GM12878 (cell line): ENCODE measurements at regions not wholly inside any gene's neighbourhood (a gene's known extent, or its start where the extent isn't known, plus 50 kb on each side); places are given as distances from the start of the nearest gene placed in this dataset.

ENCODE experiments used
- ATAC-seq: fragments of 200-7000 bp; cut with Tn5 transposase; 3 replicates; pipeline ENCODE4 v1.9.1; 2020; ENCODE audit warnings: mild to moderate bottlenecking, moderate library complexity
- BruUV-seq: library from RNA; stranded (reverse); fragments of 400-500 nt; replicated peaks from 2 replicates; lab custom pipeline; 2021; lab: Mats Ljungman, UMichigan
- CTCF ChIA-PET: fragments of 300-600 bp; sonication (Branson Sonifier 250); formaldehyde crosslinking; extraction: SDS; loops from one replicate; lab custom pipeline; 2021; ENCODE audit warnings: inconsistent platforms; lab: Yijun Ruan, JAX
- POLR2A ChIA-PET: fragments of 350-600 bp; formaldehyde crosslinking; extraction: SDS; loops from one replicate; lab custom pipeline; 2021; ENCODE audit warnings: inconsistent platforms; lab: Charles Lee
- RAD21 ChIA-PET: fragments of 300-600 bp; sonication (Branson Sonifier 250); formaldehyde crosslinking; loops from one replicate; lab custom pipeline; 2023; ENCODE audit warnings: antibody characterized with exemption; ENCODE audit not compliant: unreplicated experiment; lab: Charles Lee
- SMC1A ChIA-PET: fragments of 300-600 bp; sonication (Branson Sonifier 250); formaldehyde crosslinking; loops from one replicate; lab custom pipeline; 2023; ENCODE audit not compliant: unreplicated experiment, uncharacterized antibody; lab: Charles Lee
- DNase-seq: peaks from one replicate; pipeline ENCODE4 v3.0.0-alpha.2; 2011; ENCODE audit warnings: low read depth, low spot score
- FAIRE-seq: peaks from 3 replicates; lab custom pipeline; 2011; peaks lifted over from hg19 to GRCh38; lab: Jason Lieb, UNC
- H2AFZ ChIP-seq: 2 replicates; pipeline ENCODE4 v1.6.0; 2011; ENCODE audit warnings: low read depth, low read length, control low read depth; ENCODE audit not compliant: control insufficient read depth
- H3K27ac ChIP-seq: 2 replicates; pipeline ENCODE4 v1.5.1; 2011; ENCODE audit warnings: control low read depth; ENCODE audit not compliant: control insufficient read depth, insufficient read depth
- H3K27me3 ChIP-seq, 2 experiments: replicated peaks in 1 of 2; 2 replicates each; pipeline versions ENCODE4 v1.6.0 to v1.6.1; 2011; ENCODE audit warnings: low read length in 1 of 2; ENCODE audit not compliant: control insufficient read depth in 2 of 2, insufficient read depth in 2 of 2
- H3K36me3 ChIP-seq, 2 experiments: 2 replicates each; pipeline ENCODE4 v1.5.1; 2011; ENCODE audit warnings: low read length in 1 of 2; ENCODE audit not compliant: control insufficient read depth in 2 of 2, insufficient read depth in 2 of 2
- H3K4me1 ChIP-seq: 2 replicates; pipeline ENCODE4 v1.6.1; 2011; ENCODE audit warnings: mild to moderate bottlenecking, low read length, moderate library complexity, mixed read lengths; ENCODE audit not compliant: control insufficient read depth, insufficient read depth
- H3K4me2 ChIP-seq: 2 replicates; pipeline ENCODE4 v1.6.0; 2011; ENCODE audit warnings: control low read depth; ENCODE audit not compliant: control insufficient read depth, insufficient read depth
- H3K4me3 ChIP-seq: fragments of 200-600 bp; sonication (generic); 2 replicates; pipeline ENCODE4 v1.5.1; 2016
- H3K79me2 ChIP-seq: 2 replicates; pipeline ENCODE4 v1.6.0; 2011; ENCODE audit warnings: low read length; ENCODE audit not compliant: control insufficient read depth, insufficient read depth
- H3K9ac ChIP-seq: 2 replicates; pipeline ENCODE4 v1.8.0; 2011; ENCODE audit warnings: low read length, control low read depth, mixed read lengths; ENCODE audit not compliant: control insufficient read depth, insufficient read depth
- H3K9me3 ChIP-seq: replicated peaks from 3 replicates; pipeline ENCODE4 v1.5.1; 2011; ENCODE audit warnings: mild to moderate bottlenecking, low read length; ENCODE audit not compliant: control insufficient read depth, insufficient read depth
- H4K20me1 ChIP-seq: 2 replicates; pipeline ENCODE4 v1.6.0; 2011; ENCODE audit not compliant: control insufficient read depth, insufficient read depth
- BCL11A ChIP-seq: IDR thresholded peaks from 2 replicates; pipeline ENCODE4 v1.6.1; 2011; ENCODE audit warnings: low read depth, low read length
- CHD4 ChIP-seq: fragments of 200-600 bp; sonication (generic); IDR thresholded peaks from 2 replicates; pipeline ENCODE4 v1.6.1; 2016; ENCODE audit warnings: mild to moderate bottlenecking
- EGR1 ChIP-seq, 2 experiments: IDR thresholded peaks; 1 replicate in 1 of 2; 2 replicates in 1 of 2; pipeline ENCODE4 v1.6.1; 2011 to 2012; ENCODE audit warnings: low read depth in 2 of 2, low read length in 2 of 2, borderline replicate concordance in 1 of 2, mild to moderate bottlenecking in 1 of 2, moderate library complexity in 1 of 2
- FOXK2 ChIP-seq: fragments of 450-650 bp; IDR thresholded peaks from 2 replicates; pipeline ENCODE4 v1.6.1; 2017; ENCODE audit warnings: mild to moderate bottlenecking, moderate library complexity
- HDAC2 ChIP-seq: fragments of 200-600 bp; sonication (generic); IDR thresholded peaks from 2 replicates; pipeline ENCODE4 v1.6.1; 2017
- NFXL1 ChIP-seq: fragments of 450-650 bp; IDR thresholded peaks from 2 replicates; pipeline ENCODE4 v1.6.1; 2017; ENCODE audit warnings: antibody characterized with exemption, mild to moderate bottlenecking, borderline replicate concordance
- NR2F1 ChIP-seq: fragments of 450-650 bp; conservative IDR thresholded peaks from 2 replicates; pipeline ENCODE4 v1.6.1; 2017; ENCODE audit warnings: mild to moderate bottlenecking
- NRF1 ChIP-seq: conservative IDR thresholded peaks from 2 replicates; pipeline ENCODE4 v1.6.1; 2011; ENCODE audit warnings: mild to moderate bottlenecking, low read depth, low read length, improper control_type of control experiment
- POU2F2 ChIP-seq: IDR thresholded peaks from 3 replicates; pipeline ENCODE4 v1.6.1; 2011; ENCODE audit warnings: low read depth, mild to moderate bottlenecking, low read length, borderline replicate concordance
- TAF1 ChIP-seq: IDR thresholded peaks from 2 replicates; pipeline ENCODE4 v1.6.1; 2011; ENCODE audit warnings: mild to moderate bottlenecking, low read depth, low read length, borderline replicate concordance
- WGBS: methylation state at CpG from one replicate; pipeline ENCODE4 v1.1.6; 2016; ENCODE audit warnings: low lambda C conversion rate; ENCODE audit not compliant: insufficient replicate concordance, insufficient coverage; ENCODE audit errors: missing lambda C conversion rate; 5-methylcytosine and 5-hydroxymethylcytosine counted together
- in situ Hi-C: fragments of 300-500 bp; cut with MboI; formaldehyde crosslinking; loops from 9 replicates; pipeline ENCODE4 v1.14.3; 2018; ENCODE audit warnings: mixed read lengths
- intact Hi-C: fragments of 100-400 bp; cut with micrococcal nuclease; formaldehyde crosslinking; loops from one replicate; pipeline ENCODE4 v1.14.2; 2022; ENCODE audit not compliant: unreplicated experiment
- TF ChIP-seq, protein P1 (sequence below): fragments of 450-650 bp; IDR thresholded peaks from 2 replicates; pipeline ENCODE4 v1.6.1; 2017; ENCODE audit warnings: low read depth, mild to moderate bottlenecking, moderate library complexity

GRCh38 chr2:177080746-177081284 lies 131.8 kb upstream of the HNRNPA3 start (continued):
- no peak for TF ChIP-seq FOXK2
- TF ChIP-seq, protein P1, sequence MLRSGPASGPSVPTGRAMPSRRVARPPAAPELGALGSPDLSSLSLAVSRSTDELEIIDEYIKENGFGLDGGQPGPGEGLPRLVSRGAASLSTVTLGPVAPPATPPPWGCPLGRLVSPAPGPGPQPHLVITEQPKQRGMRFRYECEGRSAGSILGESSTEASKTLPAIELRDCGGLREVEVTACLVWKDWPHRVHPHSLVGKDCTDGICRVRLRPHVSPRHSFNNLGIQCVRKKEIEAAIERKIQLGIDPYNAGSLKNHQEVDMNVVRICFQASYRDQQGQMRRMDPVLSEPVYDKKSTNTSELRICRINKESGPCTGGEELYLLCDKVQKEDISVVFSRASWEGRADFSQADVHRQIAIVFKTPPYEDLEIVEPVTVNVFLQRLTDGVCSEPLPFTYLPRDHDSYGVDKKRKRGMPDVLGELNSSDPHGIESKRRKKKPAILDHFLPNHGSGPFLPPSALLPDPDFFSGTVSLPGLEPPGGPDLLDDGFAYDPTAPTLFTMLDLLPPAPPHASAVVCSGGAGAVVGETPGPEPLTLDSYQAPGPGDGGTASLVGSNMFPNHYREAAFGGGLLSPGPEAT, result no peak

DNA sequence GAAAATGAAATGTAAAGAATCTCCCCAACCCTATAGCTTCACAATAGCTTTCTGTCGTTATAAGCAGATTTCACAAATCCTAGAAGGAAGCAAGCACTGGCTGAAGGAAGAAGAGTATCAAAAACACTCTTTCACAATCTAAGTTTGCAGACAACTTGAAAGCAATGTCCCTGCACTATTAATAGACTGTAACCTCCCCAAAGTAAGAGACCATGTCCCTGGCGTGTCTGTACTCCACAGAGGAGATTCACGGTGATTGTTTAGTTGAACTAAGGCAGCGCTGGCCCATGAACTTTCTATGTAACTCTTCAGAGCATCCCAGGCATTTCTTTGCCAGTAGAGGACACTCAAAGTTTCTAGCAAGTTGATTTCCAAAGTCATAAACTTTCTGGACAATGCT lies 128.0 kb upstream of the HNRNPA3 start:
- intact Hi-C loops, result no loop called here
- ChIA-PET RAD21 (no interaction called here), CTCF (no interaction called here), SMC1A (no interaction called here), POLR2A (no interaction called here)
- no peak overlapping the region for H3K27ac ChIP-seq
- DNase-seq, result no peak
- no peaks in the 10 kb centered on the region for H3K79me2 ChIP-seq
- no peak overlapping the region for H3K9ac ChIP-seq
- H2AFZ ChIP-seq, result no peak overlapping the region
- no TSS peak for BruUV-seq
- H3K4me3 ChIP-seq, result no peak overlapping the region
- H3K27me3 ChIP-seq, result no peaks in the 10 kb centered on the region
- in situ Hi-C loops, result no loop called here
- H3K36me3 ChIP-seq, result no peaks in the 10 kb centered on the region
- WGBS, result 11% methylated on average over 4 of the region's 4 CpGs
- H4K20me1 ChIP-seq, result no peaks in the 10 kb centered on the region
- no peaks in the 10 kb centered on the region for H3K4me1 ChIP-seq
- no peak for FAIRE-seq
- H3K4me2 ChIP-seq, result no peak overlapping the region
- H3K9me3 ChIP-seq, result no peaks in the 10 kb centered on the region
- ATAC-seq, result no peak
- TF ChIP-seq NR2F1, result no peak
- TF ChIP-seq HDAC2, result no peak
- no peak for TF ChIP-seq BCL11A
- TF ChIP-seq CHD4, result no peak
- no peak for TF ChIP-seq TAF1
- TF ChIP-seq NFXL1, result no peak
- no peak for TF ChIP-seq NRF1
- TF ChIP-seq POU2F2, result no peak
- no peak for TF ChIP-seq EGR1 (IDR thresholded peaks at IDR 0.05; ENCODE audit: borderline replicate concordance in 1 of 2, low read depth in 2 of 2, low read length in 2 of 2)
